ENCODE measurements at regions not wholly inside any gene's neighbourhood (a gene's known extent, or its start where the extent isn't known, plus 50 kb on each side); places are given as distances from the start of the nearest gene placed in this dataset.

- no peak for TF ChIP-seq RARB (CRISPR knock-in tag; IDR thresholded peaks at IDR 0.05)
- TF ChIP-seq ZC3H10 (CRISPR knock-in tag; IDR thresholded peaks at IDR 0.05) = no peak
- TF ChIP-seq ARNTL (CRISPR knock-in tag; IDR thresholded peaks at IDR 0.05; ENCODE audit: borderline replicate concordance, low read depth) = no peak
- TF ChIP-seq ZFP30 (CRISPR knock-in tag; IDR thresholded peaks at IDR 0.05) = no peak
- no peak for TF ChIP-seq ZFP3 (CRISPR knock-in tag; IDR thresholded peaks at IDR 0.05)
- no peak for TF ChIP-seq SNAI2 (CRISPR knock-in tag; IDR thresholded peaks at IDR 0.05)
- no peak for TF ChIP-seq ZNF70 (CRISPR knock-in tag; IDR thresholded peaks at IDR 0.05)
- TF ChIP-seq POU6F1 (CRISPR knock-in tag; IDR thresholded peaks at IDR 0.05; ENCODE audit: borderline replicate concordance, low read depth) = no peak
- TF ChIP-seq CREB5 (CRISPR knock-in tag; IDR thresholded peaks at IDR 0.05; ENCODE audit: low read depth) = no peak
- TF ChIP-seq ESRRG (CRISPR knock-in tag; IDR thresholded peaks at IDR 0.05) = no peak
- TF ChIP-seq TOX (CRISPR knock-in tag; IDR thresholded peaks at IDR 0.05; ENCODE audit: borderline replicate concordance) = no peak
These were observed 53.7 kb upstream of the SMAD1 start for GRCh38 chr4:145427991-145428390.

Measured in SK-N-SH treated with all-trans-retinoic acid at 6 μM for 48 hours (cell line).